SK-N-SH (cell line): ENCODE measurements at regions not wholly inside any gene's neighbourhood (a gene's known extent, or its start where the extent isn't known, plus 50 kb on each side); places are given as distances from the start of the nearest gene placed in this dataset.

Source experiments
- CHD2 ChIP-seq: fragments of 150-350 bp; IDR thresholded peaks from 2 replicates; pipeline ENCODE4 v1.6.1; 2018; ENCODE audit warnings: low read length; ENCODE audit not compliant: partially characterized antibody
- CTCF ChIP-seq: fragments of 200-600 bp; sonication (generic); IDR thresholded peaks from 2 replicates; pipeline ENCODE4 v1.6.1; 2017; ENCODE audit warnings: antibody characterized with exemption, mild to moderate bottlenecking, moderate library complexity
- EP300 ChIP-seq, 2 experiments: IDR thresholded peaks; 2 replicates each; pipeline versions ENCODE4 v1.4.0 to v1.6.1; 2012; ENCODE audit warnings: borderline replicate concordance in 1 of 2, low read depth in 1 of 2, low read length in 1 of 2
- FOSL2 ChIP-seq: IDR thresholded peaks from 2 replicates; pipeline ENCODE4 v1.4.0; 2012; ENCODE audit warnings: low read depth, mild to moderate bottlenecking, moderate library complexity, borderline replicate concordance
- FOXJ3 ChIP-seq: sonication (generic); formaldehyde crosslinking; IDR thresholded peaks from 2 replicates; pipeline ENCODE4 v1.5.1; 2020; ENCODE audit warnings: mild to moderate bottlenecking, missing genetic modification reagents
- GABPA ChIP-seq: IDR thresholded peaks from 2 replicates; pipeline ENCODE4 v1.4.0; 2012; ENCODE audit warnings: low read depth, mild to moderate bottlenecking
- PBX3 ChIP-seq: IDR thresholded peaks from 2 replicates; pipeline ENCODE4; 2012
- RAD21 ChIP-seq: IDR thresholded peaks from 2 replicates; pipeline ENCODE4 v1.6.1; 2012; ENCODE audit warnings: mild to moderate bottlenecking, low read length
- RFX5 ChIP-seq: IDR thresholded peaks from 2 replicates; pipeline ENCODE4 v1.6.1; 2012; ENCODE audit warnings: mild to moderate bottlenecking, improper control_type of control experiment, low read length
- SMC3 ChIP-seq: IDR thresholded peaks from 2 replicates; pipeline ENCODE4 v1.6.1; 2012; ENCODE audit warnings: low read depth, low read length, improper control_type of control experiment
- TAF1 ChIP-seq: IDR thresholded peaks from 2 replicates; pipeline ENCODE4 v1.6.1; 2012; ENCODE audit warnings: low read depth, mild to moderate bottlenecking, low read length, moderate library complexity, borderline replicate concordance
- YY1 ChIP-seq: IDR thresholded peaks from 2 replicates; pipeline ENCODE4 v1.4.0; 2012; ENCODE audit warnings: low read depth, mild to moderate bottlenecking
- TF ChIP-seq, protein P1 (sequence below): IDR thresholded peaks from 2 replicates; pipeline ENCODE4 v1.4.0; 2012; ENCODE audit warnings: low read depth, borderline replicate concordance
- TF ChIP-seq, protein P2 (sequence below): fragments of 150-350 bp; IDR thresholded peaks from 2 replicates; pipeline ENCODE4 v1.6.1; 2016; ENCODE audit warnings: mild to moderate bottlenecking, low read depth, low read length

GRCh38 chr6:40718401-40718800, 131.2 kb upstream of the LRFN2 start:
- no peak for TF ChIP-seq CTCF
- no peak for TF ChIP-seq FOSL2
- TF ChIP-seq SMC3 = no peak
- TF ChIP-seq PBX3 = no peak
- no peak for TF ChIP-seq RAD21
- TF ChIP-seq CHD2 = no peak
- TF ChIP-seq, protein P1, sequence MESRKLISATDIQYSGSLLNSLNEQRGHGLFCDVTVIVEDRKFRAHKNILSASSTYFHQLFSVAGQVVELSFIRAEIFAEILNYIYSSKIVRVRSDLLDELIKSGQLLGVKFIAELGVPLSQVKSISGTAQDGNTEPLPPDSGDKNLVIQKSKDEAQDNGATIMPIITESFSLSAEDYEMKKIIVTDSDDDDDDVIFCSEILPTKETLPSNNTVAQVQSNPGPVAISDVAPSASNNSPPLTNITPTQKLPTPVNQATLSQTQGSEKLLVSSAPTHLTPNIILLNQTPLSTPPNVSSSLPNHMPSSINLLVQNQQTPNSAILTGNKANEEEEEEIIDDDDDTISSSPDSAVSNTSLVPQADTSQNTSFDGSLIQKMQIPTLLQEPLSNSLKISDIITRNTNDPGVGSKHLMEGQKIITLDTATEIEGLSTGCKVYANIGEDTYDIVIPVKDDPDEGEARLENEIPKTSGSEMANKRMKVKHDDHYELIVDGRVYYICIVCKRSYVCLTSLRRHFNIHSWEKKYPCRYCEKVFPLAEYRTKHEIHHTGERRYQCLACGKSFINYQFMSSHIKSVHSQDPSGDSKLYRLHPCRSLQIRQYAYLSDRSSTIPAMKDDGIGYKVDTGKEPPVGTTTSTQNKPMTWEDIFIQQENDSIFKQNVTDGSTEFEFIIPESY = no peak
- no peak for TF ChIP-seq YY1
- TF ChIP-seq FOXJ3 = no peak
- TF ChIP-seq EP300 (IDR thresholded peaks at IDR 0.05; ENCODE audit: borderline replicate concordance in 1 of 2, low read depth in 1 of 2, low read length in 1 of 2) = no peak
- TF ChIP-seq TAF1 = no peak
- TF ChIP-seq, protein P2, sequence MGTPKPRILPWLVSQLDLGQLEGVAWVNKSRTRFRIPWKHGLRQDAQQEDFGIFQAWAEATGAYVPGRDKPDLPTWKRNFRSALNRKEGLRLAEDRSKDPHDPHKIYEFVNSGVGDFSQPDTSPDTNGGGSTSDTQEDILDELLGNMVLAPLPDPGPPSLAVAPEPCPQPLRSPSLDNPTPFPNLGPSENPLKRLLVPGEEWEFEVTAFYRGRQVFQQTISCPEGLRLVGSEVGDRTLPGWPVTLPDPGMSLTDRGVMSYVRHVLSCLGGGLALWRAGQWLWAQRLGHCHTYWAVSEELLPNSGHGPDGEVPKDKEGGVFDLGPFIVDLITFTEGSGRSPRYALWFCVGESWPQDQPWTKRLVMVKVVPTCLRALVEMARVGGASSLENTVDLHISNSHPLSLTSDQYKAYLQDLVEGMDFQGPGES = no peak
- TF ChIP-seq RFX5 = no peak
- no peak for TF ChIP-seq GABPA
